ENCODE measurements at regions not wholly inside any gene's neighbourhood (a gene's known extent, or its start where the extent isn't known, plus 50 kb on each side); places are given as distances from the start of the nearest gene placed in this dataset.

DNA sequence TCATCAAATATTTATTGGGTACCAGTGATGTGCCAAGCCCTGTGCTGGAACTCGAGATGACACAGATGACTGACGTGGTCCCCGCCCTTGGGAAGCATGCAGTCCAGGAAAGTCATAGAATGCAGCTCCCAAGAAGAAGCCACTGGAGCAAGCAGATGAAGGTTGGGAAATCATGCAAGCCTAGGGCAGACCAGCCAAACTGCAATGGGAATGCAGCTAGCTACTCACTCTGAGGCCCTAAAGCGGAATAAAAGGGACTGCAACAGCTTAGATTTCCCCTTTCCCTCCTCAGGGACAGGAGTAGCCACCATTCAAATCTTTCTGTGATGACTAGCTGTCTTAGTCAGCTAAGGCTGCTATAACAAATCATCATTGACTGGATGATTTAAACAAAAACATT, 152.2 kb downstream of the MAFB start:
- Histone ChIP-seq H3K9me3 (no peaks in the 10 kb centered on the region), H3K27me3 (peaks cover 46% of the 10 kb centered on the region), H3K27ac (no peak overlapping the region), H3K4me1 (ENCODE audit: control insufficient read depth in 1 of 2, insufficient read depth in 1 of 2, low read depth in 1 of 2, low read length in 1 of 2) (no peaks in the 10 kb centered on the region), H3K36me3 (no peaks in the 10 kb centered on the region), H3K4me3 (ENCODE audit: low read depth in 1 of 2, low read length in 1 of 2) (no peak overlapping the region)
- no peak for TF ChIP-seq CTCF (IDR thresholded peaks at IDR 0.05)

- Histone ChIP-seq H3K27ac (no peak overlapping the region), H3K27me3 (peaks cover 37% of the 10 kb centered on the region), H3K4me3 (ENCODE audit: low read depth in 1 of 2, low read length in 1 of 2) (no peak overlapping the region), H3K9me3 (no peaks in the 10 kb centered on the region), H3K36me3 (no peaks in the 10 kb centered on the region), H3K4me1 (ENCODE audit: control insufficient read depth in 1 of 2, insufficient read depth in 1 of 2, low read depth in 1 of 2, low read length in 1 of 2) (no peaks in the 10 kb centered on the region)
- no peak for TF ChIP-seq CTCF (IDR thresholded peaks at IDR 0.05)
Measured at GRCh38 chr20:40535816-40536215, 153.2 kb downstream of the MAFB start.

DNA sequence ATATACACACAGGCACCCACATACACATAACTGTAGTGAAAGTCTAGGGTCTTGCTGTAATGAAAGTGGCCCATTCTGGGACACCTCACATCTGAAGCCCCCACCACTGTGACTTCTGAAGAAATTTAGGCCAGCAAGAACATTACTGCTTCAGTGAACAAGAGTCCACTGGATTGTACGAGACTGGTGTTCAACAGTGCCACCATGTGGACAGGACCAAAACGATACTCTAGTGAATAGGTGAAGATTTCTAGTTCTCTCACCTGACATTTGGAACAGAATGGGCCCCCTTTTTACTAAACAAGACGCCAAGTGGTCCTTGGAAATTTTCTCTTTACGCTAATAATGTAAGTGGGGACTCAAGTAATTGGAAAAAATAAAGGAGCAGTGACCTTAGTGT, 156.9 kb downstream of the MAFB start:
- Histone ChIP-seq H3K4me3 (ENCODE audit: low read depth in 1 of 2, low read length in 1 of 2) (no peak overlapping the region), H3K27me3 (peaks cover 13% of the 10 kb centered on the region), H3K9me3 (no peaks in the 10 kb centered on the region), H3K36me3 (no peaks in the 10 kb centered on the region), H3K27ac (no peak overlapping the region), H3K4me1 (ENCODE audit: control insufficient read depth in 1 of 2, insufficient read depth in 1 of 2, low read depth in 1 of 2, low read length in 1 of 2) (no peaks in the 10 kb centered on the region)
- TF ChIP-seq CTCF (IDR thresholded peaks at IDR 0.05) = peak; percentile 63

GRCh38 chr20:40525351-40525750, 163.7 kb downstream of the MAFB start:
- Histone ChIP-seq H3K27me3 (no peaks in the 10 kb centered on the region), H3K36me3 (no peaks in the 10 kb centered on the region), H3K4me3 (ENCODE audit: low read depth in 1 of 2, low read length in 1 of 2) (no peak overlapping the region), H3K4me1 (ENCODE audit: control insufficient read depth in 1 of 2, insufficient read depth in 1 of 2, low read depth in 1 of 2, low read length in 1 of 2) (peaks cover 0 to 7% of the 10 kb centered on the region in 2 experiments), H3K9me3 (peaks cover 4% of the 10 kb centered on the region), H3K27ac (no peak overlapping the region)
- TF ChIP-seq CTCF (IDR thresholded peaks at IDR 0.05) = no peak

- H3K27ac ChIP-seq = no peak overlapping the region
- H3K36me3 ChIP-seq = no peaks in the 10 kb centered on the region
- TF ChIP-seq CTCF (IDR thresholded peaks at IDR 0.05) = no peak
- peaks cover 4% of the 10 kb centered on the region for H3K9me3 ChIP-seq
- H3K27me3 ChIP-seq = no peaks in the 10 kb centered on the region
- H3K4me3 ChIP-seq (ENCODE audit: low read depth in 1 of 2, low read length in 1 of 2) = no peak overlapping the region
- H3K4me1 ChIP-seq (ENCODE audit: control insufficient read depth in 1 of 2, insufficient read depth in 1 of 2, low read depth in 1 of 2, low read length in 1 of 2) = peaks cover 0 to 17% of the 10 kb centered on the region in 2 experiments
Measured at GRCh38 chr20:40524071-40524470, 165.0 kb downstream of the MAFB start.

DNA sequence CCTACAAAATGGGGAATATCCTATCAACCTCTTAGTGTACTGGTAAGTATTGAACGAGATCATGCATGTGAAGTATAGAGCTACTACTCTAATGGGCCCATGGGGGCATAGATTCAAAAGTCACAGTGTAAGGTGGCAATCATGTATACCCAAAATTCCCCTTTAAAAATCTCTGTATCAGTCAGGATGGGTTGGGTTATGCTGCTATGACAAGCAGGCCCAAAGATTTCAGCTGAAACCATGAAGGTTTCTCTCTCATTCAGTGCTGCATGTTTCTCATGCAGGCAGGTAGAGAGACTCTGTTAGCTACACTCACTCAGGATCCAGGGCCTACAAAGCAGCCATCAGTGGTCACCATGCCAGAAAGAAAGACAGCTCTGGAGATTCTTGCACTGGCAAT, 166.6 kb downstream of the MAFB start:
- TF ChIP-seq CTCF (IDR thresholded peaks at IDR 0.05) = no peak
- H3K36me3 ChIP-seq = no peaks in the 10 kb centered on the region
- H3K9me3 ChIP-seq = peaks cover 4% of the 10 kb centered on the region
- no peaks in the 10 kb centered on the region for H3K27me3 ChIP-seq
- H3K4me1 ChIP-seq (ENCODE audit: control insufficient read depth in 1 of 2, insufficient read depth in 1 of 2, low read depth in 1 of 2, low read length in 1 of 2) = peaks cover 0 to 17% of the 10 kb centered on the region in 2 experiments
- no peak overlapping the region for H3K27ac ChIP-seq
- H3K4me3 ChIP-seq (ENCODE audit: low read depth in 1 of 2, low read length in 1 of 2) = no peak overlapping the region

Data from neutrophil (primary cell).